GM18499 (cell line): ENCODE measurements at regions not wholly inside any gene's neighbourhood (a gene's known extent, or its start where the extent isn't known, plus 50 kb on each side); places are given as distances from the start of the nearest gene placed in this dataset.
A peak's percentile ranks its signal among the peaks of the same experiment; 100 is the strongest.

Source experiments
- ATAC-seq: cut with Tn5 transposase; IDR thresholded peaks from one replicate; pipeline ENCODE4 v1.9.1; 2021; ENCODE audit warnings: moderate number of reproducible peaks; ENCODE audit not compliant: insufficient read depth, unreplicated experiment

DNA sequence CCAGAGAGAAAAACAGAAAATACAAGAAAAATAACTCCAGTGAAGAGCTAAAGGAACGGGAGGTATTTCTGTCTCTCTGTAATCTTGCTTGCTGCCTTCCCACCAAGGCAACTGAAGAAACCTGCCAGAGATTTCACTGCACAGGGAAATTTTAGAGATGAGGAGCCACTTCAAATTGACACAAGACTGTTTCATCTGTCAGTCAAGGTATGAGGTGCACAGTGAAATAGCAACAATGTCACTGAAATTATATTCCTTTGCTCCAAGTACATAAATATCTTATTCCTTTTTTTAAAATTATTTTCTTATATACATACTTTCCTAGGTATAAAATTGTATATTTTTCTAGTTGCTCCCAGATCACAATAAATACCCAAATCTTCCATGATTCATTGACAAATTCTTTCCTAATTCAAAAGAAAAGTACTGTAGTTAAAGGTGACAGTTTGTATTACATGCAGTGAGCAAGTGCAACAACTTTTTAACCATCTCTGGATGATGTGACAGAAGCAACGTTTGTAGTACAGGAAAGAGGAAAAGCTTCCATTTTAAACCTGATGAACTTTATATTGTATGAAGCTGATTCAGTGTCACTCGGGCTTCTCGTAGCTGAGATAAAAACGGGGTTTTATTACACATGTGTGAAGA is 563.4 kb downstream of the TUSC7 start:
- ATAC-seq, result no peak

DNA sequence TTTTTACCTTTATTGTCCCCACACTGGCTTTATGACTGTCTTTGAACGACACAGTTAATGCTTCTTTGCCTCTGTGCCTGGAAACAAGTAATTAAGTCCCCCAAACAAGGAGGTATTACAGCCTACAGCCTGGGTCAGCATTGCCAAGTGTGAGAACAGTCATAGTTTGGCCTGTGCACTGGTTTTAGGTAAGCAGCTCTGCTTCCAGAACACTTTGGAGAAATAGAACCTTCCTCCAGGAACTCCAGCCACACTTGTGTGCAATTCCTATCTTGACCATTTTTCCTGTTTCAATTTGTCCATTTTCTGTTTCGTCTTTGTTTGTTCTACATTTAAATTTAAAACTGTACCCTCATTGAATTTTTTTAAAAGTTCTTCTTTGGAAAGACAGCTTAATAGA is 568.2 kb downstream of the TUSC7 start:
- no peak for ATAC-seq

DNA sequence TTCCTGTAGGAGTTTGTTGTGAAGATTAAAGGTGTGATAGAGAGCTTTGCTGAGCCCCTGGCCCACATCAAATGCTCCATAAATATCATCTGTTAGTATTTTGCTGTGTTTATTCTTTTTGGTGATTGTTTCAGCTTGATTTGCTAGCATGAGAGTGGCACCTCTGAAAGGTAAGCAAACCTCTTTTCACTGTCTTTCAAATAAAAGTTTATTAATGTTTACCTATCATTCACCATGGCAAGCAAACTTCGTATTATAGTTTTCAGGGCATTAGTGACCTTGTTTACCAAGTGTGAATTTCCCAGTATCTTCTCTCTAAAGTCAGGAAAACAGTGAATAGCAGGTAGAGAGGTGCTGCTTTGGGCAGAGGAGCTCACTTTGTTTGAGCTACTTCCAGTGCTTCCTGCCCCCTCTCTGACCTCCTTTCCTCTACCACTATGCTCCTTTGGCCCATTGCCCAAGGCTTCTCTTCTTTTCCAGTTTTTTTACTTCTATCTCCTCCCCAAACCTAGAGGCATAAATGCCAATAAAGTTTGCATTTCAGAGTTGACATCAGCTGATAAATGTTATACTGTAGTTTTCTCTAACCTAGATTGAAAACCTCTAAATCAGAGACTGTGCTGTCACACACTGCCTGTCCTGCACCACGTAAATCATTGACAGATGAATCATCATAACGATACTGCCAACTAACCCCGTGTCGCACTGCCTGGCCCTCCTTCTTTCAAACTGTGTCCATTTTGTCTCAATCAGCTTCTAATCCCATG is 569.0 kb downstream of the TUSC7 start:
- ATAC-seq, result peak; percentile 66

DNA sequence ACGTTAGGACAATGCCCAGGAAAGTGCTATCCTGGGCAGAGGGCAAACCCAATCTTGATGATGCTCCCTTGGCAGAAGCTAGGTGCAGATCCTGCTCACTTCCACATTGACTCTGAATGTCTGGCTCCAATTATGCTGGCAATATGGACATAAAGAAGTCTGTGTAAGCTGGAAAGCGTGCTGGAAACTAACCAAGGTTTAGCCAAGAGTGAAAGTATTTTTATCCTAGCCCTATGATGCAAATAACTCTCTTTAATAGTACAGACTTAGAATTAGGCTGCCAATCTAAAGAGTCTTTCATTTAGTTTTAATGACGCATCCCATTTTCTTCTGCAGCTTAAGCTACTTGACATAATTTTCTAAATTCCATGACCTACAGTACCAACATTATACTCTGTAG is 571.8 kb downstream of the TUSC7 start:
- ATAC-seq, result no peak

DNA sequence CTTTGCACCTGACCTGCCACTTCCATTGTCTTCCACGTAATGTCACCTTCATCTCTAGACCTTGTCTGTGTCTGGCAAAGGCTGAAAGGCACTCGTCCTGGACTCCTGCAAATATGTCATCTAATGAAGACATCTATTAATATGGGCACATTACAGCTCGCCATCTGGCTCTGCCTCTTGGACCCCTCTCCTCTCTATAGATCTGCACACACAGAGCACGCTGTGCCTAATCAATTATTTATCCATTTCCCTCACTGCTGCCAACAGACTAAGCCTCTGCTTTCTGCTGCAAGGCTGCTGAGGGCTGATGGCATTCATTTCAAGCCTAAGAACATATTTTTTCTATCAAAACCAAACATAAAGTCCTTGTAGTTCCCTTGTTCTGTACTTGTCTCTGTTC is 573.0 kb downstream of the TUSC7 start:
- ATAC-seq, result no peak

DNA sequence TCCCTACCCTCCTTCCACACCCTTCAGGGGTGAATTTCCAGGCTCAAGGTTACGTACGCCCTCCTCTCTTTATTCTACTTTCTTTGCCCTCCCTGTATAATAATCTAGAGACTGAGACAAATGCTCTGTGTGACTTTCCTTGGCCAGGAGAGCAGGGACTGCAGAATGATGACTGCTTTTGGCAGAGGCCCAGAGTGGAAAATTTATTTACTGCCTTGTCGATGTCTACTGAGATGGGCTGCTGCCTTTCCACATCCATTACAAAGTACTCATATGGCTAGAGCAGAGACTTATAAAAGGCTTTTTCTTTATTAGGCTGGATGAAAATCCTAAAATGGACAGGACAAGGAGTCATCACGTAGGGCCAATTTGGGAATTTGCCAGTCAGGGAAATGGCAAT is 576.2 kb downstream of the TUSC7 start:
- no peak for ATAC-seq

DNA sequence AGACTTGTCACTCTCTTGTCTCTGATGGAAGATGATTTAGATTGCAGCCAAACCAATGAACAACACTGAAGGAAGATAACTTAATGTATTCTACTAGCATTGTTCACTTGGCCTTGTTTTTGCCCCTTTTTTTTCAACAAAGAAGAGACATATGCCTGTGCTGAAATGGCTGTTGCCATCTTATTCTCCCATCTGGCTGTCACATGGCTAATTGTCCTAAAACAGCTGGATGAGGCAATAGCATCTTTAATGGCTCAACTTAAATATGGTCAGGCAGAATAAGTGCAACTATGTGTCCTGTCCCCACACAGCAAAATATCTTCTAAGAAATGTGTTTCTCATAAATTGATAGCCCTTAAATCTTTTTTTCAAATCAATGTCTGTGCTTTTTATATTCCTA is 576.9 kb downstream of the TUSC7 start:
- ATAC-seq, result no peak

DNA sequence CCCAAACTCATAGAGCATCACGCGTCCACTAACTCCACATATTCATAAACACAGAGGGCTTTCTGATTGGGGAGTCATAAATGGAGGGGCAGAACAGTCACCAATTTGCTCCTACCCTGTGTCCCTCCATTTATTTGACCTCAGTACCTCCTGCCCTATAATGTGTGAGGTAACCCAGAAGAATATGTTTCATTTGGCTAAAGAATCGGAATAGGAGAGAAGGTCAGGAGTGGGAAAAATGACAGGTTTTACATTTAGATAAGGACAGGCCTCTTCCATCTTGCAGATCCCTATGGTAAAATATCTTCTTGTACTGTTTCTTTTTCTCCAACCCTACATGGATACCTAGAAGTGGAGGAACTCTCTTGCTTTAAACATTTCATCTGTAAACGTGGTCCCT is 578.0 kb downstream of the TUSC7 start:
- no peak for ATAC-seq

DNA sequence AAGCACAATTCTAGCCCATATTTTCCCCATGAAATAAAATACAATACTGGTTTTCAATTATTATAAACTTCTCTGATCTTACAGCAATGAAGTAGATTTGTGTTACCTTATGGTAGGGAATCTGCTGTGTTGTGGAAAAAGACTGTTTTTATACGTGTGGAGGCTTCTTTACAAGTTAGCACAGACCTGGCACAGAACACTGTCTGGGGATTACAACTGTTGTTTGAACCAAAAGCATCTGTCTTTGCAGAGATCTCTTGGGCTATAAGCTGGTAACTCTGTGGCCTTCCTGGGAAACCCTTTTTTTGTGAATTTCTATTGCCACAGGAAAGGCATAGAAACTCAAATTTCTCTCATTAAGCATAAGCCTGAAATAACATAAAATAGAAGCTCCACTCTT is 581.9 kb downstream of the TUSC7 start:
- no peak for ATAC-seq

DNA sequence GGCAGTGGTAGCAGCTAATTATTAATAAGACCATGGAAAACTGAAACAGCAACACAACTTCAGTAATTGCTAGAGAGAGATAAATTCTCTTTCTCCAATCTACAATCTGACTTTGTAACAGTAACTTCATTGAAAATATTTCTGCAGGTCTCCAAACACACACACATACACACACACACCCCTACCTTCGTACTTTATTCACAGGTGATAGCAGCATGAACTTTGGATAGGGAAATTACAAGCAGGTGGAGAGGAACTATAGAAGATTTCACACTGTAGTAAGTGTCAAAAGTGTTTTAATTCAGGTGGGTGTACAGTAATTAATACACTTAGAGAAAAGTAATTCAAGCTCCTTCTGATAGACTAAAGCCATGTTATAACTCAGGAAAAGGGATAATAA is 587.5 kb downstream of the TUSC7 start:
- no peak for ATAC-seq

DNA sequence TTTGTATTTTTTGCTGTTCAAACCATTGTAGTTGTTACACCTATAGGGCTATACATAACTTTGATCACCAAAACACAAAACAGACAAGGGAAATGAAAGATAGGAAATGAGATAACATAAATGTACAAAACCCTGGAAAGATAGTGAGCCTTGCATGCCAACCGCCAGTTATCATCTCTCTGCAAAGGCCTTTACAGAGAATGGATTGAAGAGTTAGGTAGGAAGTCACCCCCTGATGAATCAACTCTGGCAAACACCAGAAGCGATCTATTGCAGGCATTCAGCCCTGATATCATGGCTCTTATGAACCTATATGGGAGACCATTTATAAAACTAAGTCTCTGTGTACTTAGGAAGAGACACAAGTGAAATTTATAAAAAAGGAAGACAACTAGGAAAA is 588.0 kb downstream of the TUSC7 start:
- no peak for ATAC-seq

DNA sequence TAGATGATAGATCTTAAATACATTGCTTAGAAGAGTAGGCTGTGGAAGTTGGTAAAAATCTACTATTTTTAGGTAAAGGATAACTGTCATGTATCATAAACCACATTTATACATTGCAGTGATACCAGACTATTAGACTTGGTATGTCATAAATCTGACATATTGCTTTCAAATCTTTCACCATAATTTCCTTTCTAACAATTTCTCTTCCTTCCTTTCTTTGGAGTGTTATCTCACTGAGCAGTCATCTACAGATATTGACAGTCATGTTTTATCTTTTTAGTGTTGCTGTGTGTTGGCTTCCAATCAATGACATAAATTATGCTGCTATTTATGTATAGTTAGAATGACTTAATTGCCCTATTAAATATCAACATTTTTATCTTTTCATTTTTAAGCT is 588.7 kb downstream of the TUSC7 start:
- no peak for ATAC-seq

DNA sequence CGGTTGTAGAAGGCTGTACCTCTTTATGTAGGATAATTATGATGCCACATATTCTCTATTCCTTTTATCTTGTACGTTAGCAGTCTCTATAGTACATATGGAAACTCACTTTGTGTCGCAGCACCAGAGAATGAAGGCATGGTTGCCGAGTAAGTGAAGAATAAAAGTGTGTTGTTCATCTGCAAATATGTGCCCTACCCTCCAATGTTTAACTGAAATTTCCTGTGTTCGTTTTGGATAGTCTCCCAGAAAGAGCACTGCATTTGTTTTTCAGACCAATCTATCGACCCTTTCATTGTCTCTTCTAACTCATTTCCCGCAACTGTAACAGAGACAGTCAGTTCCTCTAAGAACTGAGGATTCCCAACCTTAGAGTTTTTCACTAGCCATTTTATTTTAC is 592.8 kb downstream of the TUSC7 start:
- no peak for ATAC-seq

DNA sequence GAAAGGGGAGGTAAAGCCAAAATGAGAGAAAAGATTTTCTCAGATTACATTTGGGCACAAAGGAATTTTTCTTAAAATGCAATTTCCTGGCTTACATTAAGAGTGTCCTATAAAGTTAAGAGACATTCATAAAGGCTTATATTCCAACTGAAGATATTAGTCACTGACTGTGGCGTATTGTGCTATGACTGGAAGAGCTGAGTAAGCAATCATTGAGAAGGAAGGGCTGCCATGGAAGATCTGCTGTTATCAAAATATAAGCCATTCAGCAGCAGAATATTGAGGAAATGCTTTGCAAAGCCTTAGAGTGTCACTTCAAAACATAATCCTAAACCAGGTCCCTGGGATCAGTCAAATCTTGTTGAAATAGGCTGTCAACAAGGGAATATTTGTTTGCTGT is 593.9 kb downstream of the TUSC7 start:
- no peak for ATAC-seq

DNA sequence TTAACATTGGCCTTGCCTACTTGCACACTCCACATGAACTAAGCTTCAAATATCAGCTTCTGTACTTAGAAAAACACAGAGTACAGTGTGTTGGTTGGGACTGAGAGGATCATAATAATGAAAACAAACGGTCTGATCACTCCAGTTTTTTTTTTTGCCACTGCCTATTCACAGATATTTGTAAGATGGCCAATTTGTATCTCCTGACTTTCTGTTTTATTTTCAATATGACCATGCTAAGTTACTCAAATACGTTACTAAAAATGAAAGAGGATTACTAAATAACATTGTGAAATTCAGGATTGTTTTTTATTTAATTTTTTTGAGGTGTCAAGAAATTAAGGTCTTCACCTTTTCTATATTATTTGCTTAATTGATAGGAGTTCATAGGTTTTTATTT is 595.1 kb downstream of the TUSC7 start:
- no peak for ATAC-seq

DNA sequence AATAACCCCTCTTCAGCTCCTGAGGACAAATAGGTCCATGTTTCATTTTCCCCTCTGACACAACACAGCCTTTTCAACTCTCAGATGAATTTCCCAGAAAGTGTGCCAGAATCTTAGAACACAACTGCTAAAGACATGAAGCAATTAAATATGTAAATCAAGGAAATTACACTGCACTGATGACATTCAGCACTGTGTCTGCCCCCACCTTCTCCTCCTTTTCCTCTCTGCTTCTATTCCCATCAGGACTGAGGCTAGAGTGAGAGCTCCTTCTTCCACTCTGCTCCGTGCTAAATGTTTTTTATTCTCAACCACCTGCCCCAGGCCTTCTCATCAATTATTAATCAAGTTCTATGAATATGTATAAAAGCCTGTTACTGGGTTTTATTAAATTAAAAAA is 596.1 kb downstream of the TUSC7 start:
- ATAC-seq, result no peak

DNA sequence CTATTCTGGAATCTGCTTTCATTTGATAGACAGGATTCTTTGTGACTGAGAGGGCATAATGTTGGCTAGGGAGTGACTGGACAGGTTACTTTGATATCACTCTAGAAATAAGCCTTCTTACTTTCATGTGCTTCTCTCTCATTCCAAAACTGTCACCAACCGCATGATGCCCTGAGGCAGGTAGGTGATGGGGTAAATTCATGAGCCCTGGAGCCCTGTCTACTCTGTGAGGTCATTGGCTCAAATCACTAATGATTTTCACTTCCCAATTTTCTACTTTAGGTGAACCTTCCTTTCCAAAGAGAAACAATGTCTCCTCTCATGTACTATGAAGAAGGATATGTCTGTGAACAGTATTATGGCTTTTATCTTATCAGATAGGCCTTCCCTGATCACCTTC is 596.7 kb downstream of the TUSC7 start:
- ATAC-seq, result peak; percentile 49

DNA sequence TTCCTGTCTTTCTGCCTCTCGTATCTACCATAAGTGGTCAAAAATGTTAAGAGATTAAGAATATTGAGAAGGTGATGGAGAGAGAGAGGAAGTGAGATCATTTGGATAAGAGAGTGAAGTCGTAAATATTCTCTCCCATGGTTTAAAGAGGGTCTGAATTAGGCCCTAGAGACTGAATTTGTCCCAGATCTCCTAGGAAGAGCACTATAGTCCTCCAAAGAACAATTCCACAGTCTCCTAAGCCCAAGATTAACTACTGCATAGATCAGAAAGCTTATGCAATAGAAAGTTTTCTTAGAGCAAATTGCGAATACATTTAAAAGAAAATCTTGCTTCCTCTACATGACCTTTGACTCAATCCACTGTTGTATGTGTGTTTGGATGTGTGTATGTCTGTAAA is 598.8 kb downstream of the TUSC7 start:
- ATAC-seq, result no peak

DNA sequence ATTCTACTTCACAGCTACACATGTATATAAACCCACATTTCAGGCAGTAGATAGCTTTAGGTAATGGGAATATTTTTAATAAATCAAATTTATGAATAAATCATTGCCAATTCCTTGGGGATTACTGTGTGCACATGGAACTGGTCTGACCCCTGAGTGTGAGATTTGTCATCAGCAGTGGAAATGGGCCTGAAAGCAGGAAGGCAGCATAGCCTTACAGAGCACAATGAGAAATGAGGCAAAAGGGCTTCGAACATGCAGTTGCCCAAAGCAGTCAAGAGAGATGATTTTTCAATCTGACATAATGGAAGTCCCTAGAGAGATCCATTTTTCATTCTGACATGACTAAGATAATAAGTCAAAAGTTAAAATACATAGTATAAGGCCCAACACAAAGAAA is 599.2 kb downstream of the TUSC7 start:
- ATAC-seq, result no peak

DNA sequence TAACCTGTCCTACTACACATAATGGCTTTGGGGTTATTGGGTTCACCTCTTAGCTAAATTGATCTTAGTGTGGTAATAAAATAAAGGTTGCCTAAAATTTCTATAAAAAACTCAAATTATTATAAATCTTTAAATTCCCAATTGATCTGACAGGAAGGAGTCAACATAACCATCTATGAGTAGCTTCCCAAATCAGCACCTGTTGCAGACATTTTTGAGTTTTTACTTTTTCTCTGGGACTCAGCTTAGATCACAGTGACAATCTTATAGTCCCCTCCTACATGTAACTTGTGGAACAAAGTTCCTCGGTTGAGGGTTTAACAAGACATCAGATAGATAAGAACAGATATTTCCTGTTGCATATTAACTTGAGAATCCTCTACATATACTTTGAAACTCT is 601.0 kb downstream of the TUSC7 start:
- no peak for ATAC-seq

DNA sequence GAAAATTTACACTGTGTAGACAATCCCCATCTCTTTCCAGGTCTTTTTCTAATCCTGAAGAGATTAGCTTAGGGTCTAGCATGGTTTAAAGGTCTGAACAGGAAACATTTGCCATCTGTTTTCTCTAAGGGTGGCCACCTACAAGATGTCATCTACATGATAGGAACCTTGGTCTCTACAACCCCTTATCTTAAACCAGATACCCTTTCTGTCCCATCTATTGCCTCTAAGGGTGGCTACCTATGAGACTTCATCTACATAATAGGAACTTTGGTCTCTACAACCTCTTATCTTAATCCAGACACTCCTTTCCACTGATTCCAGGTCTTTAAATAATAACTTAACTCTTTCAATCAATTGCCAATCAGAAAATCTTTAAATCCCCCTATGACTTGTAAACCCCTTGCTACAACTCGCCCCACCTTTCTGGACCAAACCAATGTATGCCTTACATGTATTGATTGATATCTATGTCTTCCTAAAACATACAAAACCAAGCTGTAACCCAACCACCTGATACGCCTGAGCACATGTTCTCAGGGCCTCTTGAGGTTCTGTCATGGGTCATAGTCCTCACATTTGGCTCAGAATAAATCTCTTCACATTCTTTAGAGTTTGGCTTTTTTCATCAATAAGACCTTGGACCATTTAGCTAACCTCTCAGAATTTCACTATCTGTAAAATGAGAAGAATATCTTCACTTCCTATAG is 605.0 kb downstream of the TUSC7 start:
- ATAC-seq, result no peak

DNA sequence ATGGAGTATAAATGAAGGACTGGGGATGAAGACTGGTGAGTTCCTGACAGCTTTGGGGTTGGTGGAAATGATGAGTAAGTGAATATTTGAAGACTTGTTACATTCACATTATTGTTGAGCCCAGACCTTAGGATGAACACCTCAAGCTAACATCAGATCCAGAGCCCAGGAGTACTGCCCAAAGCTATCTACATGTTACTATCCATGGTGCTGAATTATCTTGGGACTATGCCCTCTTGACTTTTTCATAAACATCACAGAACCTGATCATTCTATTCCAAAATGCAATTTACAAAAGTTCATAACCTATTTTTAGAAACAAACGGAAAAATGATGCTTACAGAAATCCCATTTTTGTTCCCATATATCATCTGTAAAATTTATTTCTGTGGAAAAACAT is 613.3 kb downstream of the TUSC7 start:
- ATAC-seq, result no peak
